ENCODE measurements at regions not wholly inside any gene's neighbourhood (a gene's known extent, or its start where the extent isn't known, plus 50 kb on each side); places are given as distances from the start of the nearest gene placed in this dataset.

DNA sequence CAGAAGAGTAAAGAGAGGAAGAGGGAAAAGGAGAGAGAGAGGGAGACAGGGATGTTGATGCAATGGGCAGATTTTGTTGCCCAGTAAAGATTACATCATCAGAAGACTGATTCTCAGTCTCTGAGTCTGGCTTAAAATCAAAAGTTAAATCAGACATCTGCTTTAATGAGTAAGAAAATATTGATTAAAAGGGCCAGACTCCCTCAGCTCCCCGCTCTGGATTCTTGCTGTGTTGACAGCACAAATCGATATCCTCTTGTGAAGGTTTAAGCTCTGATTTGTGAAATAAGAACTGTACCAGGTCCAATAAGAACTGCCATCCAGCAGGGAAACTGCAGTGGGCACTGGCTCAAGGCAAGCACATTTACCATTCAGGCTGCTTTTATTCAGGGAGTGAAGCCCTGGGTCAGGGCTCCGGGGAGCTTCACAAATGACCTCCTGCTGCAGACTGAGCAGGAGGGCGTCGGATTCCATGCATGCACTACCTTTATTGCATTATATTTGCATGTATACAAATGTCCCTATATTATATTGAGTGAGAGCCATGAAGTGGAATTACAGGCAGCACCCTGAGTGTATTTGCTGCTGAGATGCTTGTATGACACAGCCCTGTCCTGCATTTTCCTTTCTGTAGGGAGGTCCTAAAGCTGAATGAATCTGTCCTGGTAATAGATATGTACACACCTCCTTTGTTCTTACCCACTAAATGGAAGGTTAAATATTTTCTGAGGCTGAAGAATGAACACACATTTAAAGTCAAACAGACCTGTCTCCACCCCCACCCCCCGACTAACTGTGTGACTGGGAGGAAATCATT is 401.5 kb downstream of the REEP3 start:
- no TSS peak for BruUV-seq (replicated peaks)
- CTCF ChIA-PET: no interaction called here
- Histone ChIP-seq H3K27me3 (replicated peaks; ENCODE audit: insufficient read depth, low read depth, low read length, poor library complexity) (no peaks in the 10 kb centered on the region), H3K4me1 (ENCODE audit: insufficient read depth, low read length, poor library complexity, severe bottlenecking) (peaks cover 10% of the 10 kb centered on the region), H3K9me3 (ENCODE audit: low read depth, low read length, poor library complexity, severe bottlenecking) (no peaks in the 10 kb centered on the region), H3K27ac (ENCODE audit: low read depth, low read length, poor library complexity, severe bottlenecking) (no peak overlapping the region), H3K4me3 (ENCODE audit: low read depth, low read length, poor library complexity, severe bottlenecking) (no peak overlapping the region), H3K36me3 (ENCODE audit: insufficient read depth, low read length, poor library complexity, severe bottlenecking) (no peaks in the 10 kb centered on the region)
- intact Hi-C loops (cut with micrococcal nuclease; ENCODE audit: unreplicated experiment): no loop called here
- no peak for TF ChIP-seq EZH2 (IDR thresholded peaks at IDR 0.05; ENCODE audit: borderline replicate concordance, low read depth, low read length, poor library complexity, severe bottlenecking)
- TF ChIP-seq, protein P1, sequence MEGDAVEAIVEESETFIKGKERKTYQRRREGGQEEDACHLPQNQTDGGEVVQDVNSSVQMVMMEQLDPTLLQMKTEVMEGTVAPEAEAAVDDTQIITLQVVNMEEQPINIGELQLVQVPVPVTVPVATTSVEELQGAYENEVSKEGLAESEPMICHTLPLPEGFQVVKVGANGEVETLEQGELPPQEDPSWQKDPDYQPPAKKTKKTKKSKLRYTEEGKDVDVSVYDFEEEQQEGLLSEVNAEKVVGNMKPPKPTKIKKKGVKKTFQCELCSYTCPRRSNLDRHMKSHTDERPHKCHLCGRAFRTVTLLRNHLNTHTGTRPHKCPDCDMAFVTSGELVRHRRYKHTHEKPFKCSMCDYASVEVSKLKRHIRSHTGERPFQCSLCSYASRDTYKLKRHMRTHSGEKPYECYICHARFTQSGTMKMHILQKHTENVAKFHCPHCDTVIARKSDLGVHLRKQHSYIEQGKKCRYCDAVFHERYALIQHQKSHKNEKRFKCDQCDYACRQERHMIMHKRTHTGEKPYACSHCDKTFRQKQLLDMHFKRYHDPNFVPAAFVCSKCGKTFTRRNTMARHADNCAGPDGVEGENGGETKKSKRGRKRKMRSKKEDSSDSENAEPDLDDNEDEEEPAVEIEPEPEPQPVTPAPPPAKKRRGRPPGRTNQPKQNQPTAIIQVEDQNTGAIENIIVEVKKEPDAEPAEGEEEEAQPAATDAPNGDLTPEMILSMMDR (conservative IDR thresholded peaks at IDR 0.05; ENCODE audit: low read depth, low read length): no peak
- DNase-seq (ENCODE audit: low spot score): no peak
- POLR2A ChIA-PET (ENCODE audit: low non-redundant PET): no interaction called here

DNA sequence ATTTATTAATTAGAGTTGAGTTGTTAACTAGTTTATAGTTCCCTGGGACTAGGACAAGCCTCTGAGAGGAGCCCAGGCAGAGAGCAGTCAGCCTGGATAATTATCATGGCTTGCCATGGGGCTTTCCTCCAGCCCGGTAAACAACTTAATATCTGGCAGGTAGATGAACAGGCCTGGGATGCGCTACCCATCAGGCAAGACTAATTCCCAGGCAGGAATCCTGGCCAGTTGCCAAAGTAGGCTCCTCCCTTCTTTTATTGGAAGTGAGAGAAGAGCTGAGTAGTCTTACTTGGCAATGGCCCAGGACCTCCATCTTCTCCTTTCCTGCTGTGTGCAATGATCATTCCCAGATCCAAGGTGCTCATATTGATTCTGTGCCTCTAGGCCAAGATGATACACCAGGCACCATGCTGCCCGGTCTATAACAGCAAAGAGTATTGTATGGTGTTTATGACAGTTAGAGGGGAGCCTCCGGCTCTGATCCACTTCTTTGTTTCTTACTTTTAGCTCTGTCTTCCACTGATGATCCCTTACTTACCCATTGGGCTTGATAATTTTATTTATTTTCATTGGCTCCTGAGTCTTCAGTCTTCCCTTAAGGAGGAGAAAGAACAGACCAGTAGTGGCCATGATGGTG is 408.7 kb downstream of the REEP3 start:
- Histone ChIP-seq H3K4me3 (ENCODE audit: low read depth, low read length, poor library complexity, severe bottlenecking) (no peak overlapping the region), H3K27me3 (replicated peaks; ENCODE audit: insufficient read depth, low read depth, low read length, poor library complexity) (no peaks in the 10 kb centered on the region), H3K4me1 (ENCODE audit: insufficient read depth, low read length, poor library complexity, severe bottlenecking) (no peaks in the 10 kb centered on the region), H3K27ac (ENCODE audit: low read depth, low read length, poor library complexity, severe bottlenecking) (no peak overlapping the region), H3K36me3 (ENCODE audit: insufficient read depth, low read length, poor library complexity, severe bottlenecking) (no peaks in the 10 kb centered on the region), H3K9me3 (ENCODE audit: low read depth, low read length, poor library complexity, severe bottlenecking) (no peaks in the 10 kb centered on the region)
- ChIA-PET POLR2A (ENCODE audit: low non-redundant PET) (no interaction called here), CTCF (no interaction called here)
- no TSS peak for BruUV-seq (replicated peaks)
- intact Hi-C loops (cut with micrococcal nuclease; ENCODE audit: unreplicated experiment): no loop called here
- DNase-seq (ENCODE audit: low spot score): peak; percentile 45
- no peak for TF ChIP-seq EZH2 (IDR thresholded peaks at IDR 0.05; ENCODE audit: borderline replicate concordance, low read depth, low read length, poor library complexity, severe bottlenecking)
- TF ChIP-seq, protein P1 (conservative IDR thresholded peaks at IDR 0.05; ENCODE audit: low read depth, low read length): no peak

DNA sequence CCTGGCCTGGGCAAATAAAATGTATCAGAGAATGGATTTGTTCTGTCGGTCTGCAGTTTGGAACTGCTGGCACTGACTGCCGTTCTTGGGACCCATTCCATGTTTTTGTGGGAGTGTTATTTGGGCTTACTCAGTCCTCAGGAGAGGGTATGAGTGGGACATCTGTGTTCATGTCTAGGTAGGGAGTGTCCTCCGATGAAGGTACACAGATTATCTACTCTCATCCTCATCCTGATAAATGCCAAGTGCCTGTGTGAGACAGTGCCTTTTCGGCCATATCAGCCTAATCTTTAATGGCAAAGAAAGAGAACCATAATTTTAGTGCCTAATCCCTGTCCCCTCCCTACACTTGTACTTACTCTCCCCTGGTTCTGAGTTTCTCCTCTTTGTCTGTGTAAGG is 409.4 kb downstream of the REEP3 start:
- ChIA-PET POLR2A (ENCODE audit: low non-redundant PET) (no interaction called here), CTCF (no interaction called here)
- Histone ChIP-seq H3K27me3 (replicated peaks; ENCODE audit: insufficient read depth, low read depth, low read length, poor library complexity) (no peaks in the 10 kb centered on the region), H3K4me3 (ENCODE audit: low read depth, low read length, poor library complexity, severe bottlenecking) (no peak overlapping the region), H3K4me1 (ENCODE audit: insufficient read depth, low read length, poor library complexity, severe bottlenecking) (no peaks in the 10 kb centered on the region), H3K36me3 (ENCODE audit: insufficient read depth, low read length, poor library complexity, severe bottlenecking) (no peaks in the 10 kb centered on the region), H3K9me3 (ENCODE audit: low read depth, low read length, poor library complexity, severe bottlenecking) (no peaks in the 10 kb centered on the region), H3K27ac (ENCODE audit: low read depth, low read length, poor library complexity, severe bottlenecking) (no peak overlapping the region)
- intact Hi-C loops (cut with micrococcal nuclease; ENCODE audit: unreplicated experiment): no loop called here
- DNase-seq (ENCODE audit: low spot score): no peak
- TF ChIP-seq EZH2 (IDR thresholded peaks at IDR 0.05; ENCODE audit: borderline replicate concordance, low read depth, low read length, poor library complexity, severe bottlenecking): no peak
- TF ChIP-seq, protein P1 (conservative IDR thresholded peaks at IDR 0.05; ENCODE audit: low read depth, low read length): no peak
- no TSS peak for BruUV-seq (replicated peaks)

All from A673 (cell line).